Activated T-cell treated with anti-CD3 and anti-CD28 coated beads, Interleukin-2, amount 50 U/mL, for 4 hours (primary cell): ENCODE measurements at regions not wholly inside any gene's neighbourhood (a gene's known extent, or its start where the extent isn't known, plus 50 kb on each side); places are given as distances from the start of the nearest gene placed in this dataset.

Experiments used
- ATAC-seq, 2 donors: fragments of 200-7000 bp; cut with Tn5 transposase; one replicate each; pipeline ENCODE4 v1.10.0; 2021
- DNase-seq: peaks from one replicate; pipeline ENCODE4 v3.0.0-alpha.2; 2020
- H3K27me3 Mint-ChIP-seq: one replicate; pipeline ENCODE4 v1.8.0; 2021; ENCODE audit warnings: low read depth, mixed read lengths
- H3K36me3 Mint-ChIP-seq: one replicate; pipeline ENCODE4 v1.8.0; 2022; ENCODE audit warnings: mixed read lengths; ENCODE audit not compliant: insufficient read depth
- H3K4me1 Mint-ChIP-seq: one replicate; pipeline ENCODE4 v1.8.0; 2021; ENCODE audit warnings: low read depth, mixed read lengths
- H3K4me3 Mint-ChIP-seq: one replicate; pipeline ENCODE4 v1.8.0; 2021; ENCODE audit warnings: mild to moderate bottlenecking, moderate library complexity, mixed read lengths
- H3K9me3 Mint-ChIP-seq: one replicate; pipeline ENCODE4 v1.8.0; 2021; ENCODE audit warnings: mixed read lengths

GRCh38 chr1:58836408-58836807 lies 52.6 kb upstream of the JUN start:
- H3K9me3 Mint-ChIP-seq: no peaks in the 10 kb centered on the region
- no peak overlapping the region for H3K4me3 Mint-ChIP-seq
- H3K27me3 Mint-ChIP-seq: no peaks in the 10 kb centered on the region
- DNase-seq (no peak), ATAC-seq (no peak)
- H3K36me3 Mint-ChIP-seq: no peaks in the 10 kb centered on the region
- H3K4me1 Mint-ChIP-seq: no peaks in the 10 kb centered on the region

- ATAC-seq (no peak), DNase-seq (no peak)
- H3K4me3 Mint-ChIP-seq: no peak overlapping the region
These were observed 54.0 kb upstream of the JUN start for GRCh38 chr1:58837886-58838285.

GRCh38 chr1:58839147-58839795 lies 55.4 kb upstream of the JUN start:
- Mint-ChIP-seq H3K36me3 (no peaks in the 10 kb centered on the region), H3K4me1 (no peaks in the 10 kb centered on the region), H3K9me3 (no peaks in the 10 kb centered on the region), H3K27me3 (no peaks in the 10 kb centered on the region), H3K4me3 (no peak overlapping the region)
- no peak for ATAC-seq
- DNase-seq: no peak

More at GRCh38 chr1:58837886-58838285, 54.0 kb upstream of the JUN start:
- H3K4me1 Mint-ChIP-seq: no peaks in the 10 kb centered on the region
- H3K27me3 Mint-ChIP-seq: no peaks in the 10 kb centered on the region
- no peaks in the 10 kb centered on the region for H3K36me3 Mint-ChIP-seq
- H3K9me3 Mint-ChIP-seq: no peaks in the 10 kb centered on the region

GRCh38 chr1:58839846-58840835 lies 56.3 kb upstream of the JUN start:
- H3K4me3 Mint-ChIP-seq: no peak overlapping the region
- no peaks in the 10 kb centered on the region for H3K4me1 Mint-ChIP-seq
- H3K36me3 Mint-ChIP-seq: no peaks in the 10 kb centered on the region
- H3K27me3 Mint-ChIP-seq: no peaks in the 10 kb centered on the region
- no peaks in the 10 kb centered on the region for H3K9me3 Mint-ChIP-seq
- DNase-seq: no peak
- no peak for ATAC-seq

GRCh38 chr1:58841455-58841854 lies 57.6 kb upstream of the JUN start:
- DNase-seq (no peak), ATAC-seq (no peak)

GRCh38 chr1:58842941-58843340 lies 59.1 kb upstream of the JUN start:
- Mint-ChIP-seq H3K27me3 (no peaks in the 10 kb centered on the region), H3K36me3 (no peaks in the 10 kb centered on the region), H3K4me1 (no peaks in the 10 kb centered on the region), H3K9me3 (no peaks in the 10 kb centered on the region), H3K4me3 (no peak overlapping the region)
- DNase-seq: no peak
- ATAC-seq: no peak

More at GRCh38 chr1:58841455-58841854, 57.6 kb upstream of the JUN start:
- no peaks in the 10 kb centered on the region for H3K4me1 Mint-ChIP-seq
- H3K9me3 Mint-ChIP-seq: no peaks in the 10 kb centered on the region
- no peaks in the 10 kb centered on the region for H3K36me3 Mint-ChIP-seq
- H3K4me3 Mint-ChIP-seq: no peak overlapping the region
- no peaks in the 10 kb centered on the region for H3K27me3 Mint-ChIP-seq

GRCh38 chr1:58844176-58844575 lies 60.3 kb upstream of the JUN start:
- Mint-ChIP-seq H3K9me3 (no peaks in the 10 kb centered on the region), H3K27me3 (no peaks in the 10 kb centered on the region), H3K4me1 (no peaks in the 10 kb centered on the region), H3K4me3 (no peak overlapping the region), H3K36me3 (no peaks in the 10 kb centered on the region)
- ATAC-seq: no peak
- no peak for DNase-seq

- Mint-ChIP-seq H3K36me3 (no peaks in the 10 kb centered on the region), H3K9me3 (no peaks in the 10 kb centered on the region), H3K4me1 (no peaks in the 10 kb centered on the region), H3K27me3 (no peaks in the 10 kb centered on the region), H3K4me3 (no peak overlapping the region)
- DNase-seq (no peak), ATAC-seq (no peak)
These were observed 62.1 kb upstream of the JUN start for GRCh38 chr1:58845942-58846341.

- ATAC-seq (peak in 1 of 2 donors; percentile 41), DNase-seq (no peak)
- no peak overlapping the region for H3K4me3 Mint-ChIP-seq
- H3K27me3 Mint-ChIP-seq: no peaks in the 10 kb centered on the region
- H3K36me3 Mint-ChIP-seq: no peaks in the 10 kb centered on the region
- H3K9me3 Mint-ChIP-seq: no peaks in the 10 kb centered on the region
- H3K4me1 Mint-ChIP-seq: no peaks in the 10 kb centered on the region
These were observed 65.1 kb upstream of the JUN start for GRCh38 chr1:58848818-58849411.

- H3K4me1 Mint-ChIP-seq: peaks cover 2% of the 10 kb centered on the region
- H3K27me3 Mint-ChIP-seq: no peaks in the 10 kb centered on the region
- no peaks in the 10 kb centered on the region for H3K36me3 Mint-ChIP-seq
- H3K9me3 Mint-ChIP-seq: no peaks in the 10 kb centered on the region
- ATAC-seq (no peak), DNase-seq (no peak)
- H3K4me3 Mint-ChIP-seq: no peak overlapping the region
These were observed 65.7 kb upstream of the JUN start for GRCh38 chr1:58849551-58849950.

GRCh38 chr1:58850636-58851035 lies 66.8 kb upstream of the JUN start:
- DNase-seq: no peak
- Mint-ChIP-seq H3K4me3 (no peak overlapping the region), H3K36me3 (no peaks in the 10 kb centered on the region), H3K27me3 (no peaks in the 10 kb centered on the region), H3K4me1 (peaks cover 8% of the 10 kb centered on the region), H3K9me3 (no peaks in the 10 kb centered on the region)
- no peak for ATAC-seq

GRCh38 chr1:58852731-58853485 lies 69.1 kb upstream of the JUN start:
- Mint-ChIP-seq H3K27me3 (no peaks in the 10 kb centered on the region), H3K4me1 (peaks cover 21% of the 10 kb centered on the region), H3K4me3 (no peak overlapping the region), H3K9me3 (no peaks in the 10 kb centered on the region), H3K36me3 (no peaks in the 10 kb centered on the region)
- ATAC-seq: no peak
- DNase-seq: no peak

- no peaks in the 10 kb centered on the region for H3K9me3 Mint-ChIP-seq
- H3K27me3 Mint-ChIP-seq: no peaks in the 10 kb centered on the region
- H3K4me3 Mint-ChIP-seq: no peak overlapping the region
- ATAC-seq (no peak), DNase-seq (no peak)
- H3K36me3 Mint-ChIP-seq: no peaks in the 10 kb centered on the region
- H3K4me1 Mint-ChIP-seq: peaks cover 36% of the 10 kb centered on the region
These were observed 70.7 kb upstream of the JUN start for GRCh38 chr1:58854576-58854975.
